Stimulated activated naive CD4-positive, alpha-beta T cell (primary cell): ENCODE measurements at regions not wholly inside any gene's neighbourhood (a gene's known extent, or its start where the extent isn't known, plus 50 kb on each side); places are given as distances from the start of the nearest gene placed in this dataset.

Experiments used
- DNase-seq, 6 experiments: peaks; one replicate each; lab custom pipeline; 2025; lab: John Stamatoyannopoulos, UW

DNA sequence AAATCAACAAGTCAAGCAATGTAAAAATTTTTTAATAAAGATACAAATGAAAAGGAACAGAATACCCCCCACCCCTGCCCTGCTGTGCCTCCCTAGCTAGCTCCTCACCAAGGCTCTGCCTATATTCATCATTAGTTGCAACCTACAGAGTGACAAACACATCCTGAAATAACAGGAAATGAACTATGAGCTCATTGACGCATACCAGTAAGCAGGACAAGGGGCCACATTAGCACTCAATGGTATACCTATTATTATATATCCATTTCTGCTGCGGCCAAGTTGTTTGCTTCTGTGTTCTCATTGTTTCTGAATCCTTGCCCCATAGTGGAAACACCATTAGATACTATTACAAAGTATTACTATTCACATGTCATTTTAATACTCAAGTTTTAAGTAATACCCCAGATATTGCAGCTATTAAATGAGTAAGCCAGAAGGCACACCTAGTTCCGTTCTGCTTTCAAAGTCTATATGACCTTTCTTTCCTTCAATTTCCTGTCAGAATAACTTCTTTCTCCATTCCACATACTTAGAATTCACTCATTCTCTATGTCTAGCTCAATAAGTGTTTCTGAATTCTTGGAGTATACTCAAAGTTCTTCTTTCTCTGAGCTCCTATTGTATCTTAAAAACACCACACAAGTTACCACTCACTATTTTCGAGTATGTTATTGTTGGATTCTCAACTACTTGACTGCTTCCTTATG, 1214.9 kb downstream of the PLA2G4A start:
- DNase-seq = no peak

DNA sequence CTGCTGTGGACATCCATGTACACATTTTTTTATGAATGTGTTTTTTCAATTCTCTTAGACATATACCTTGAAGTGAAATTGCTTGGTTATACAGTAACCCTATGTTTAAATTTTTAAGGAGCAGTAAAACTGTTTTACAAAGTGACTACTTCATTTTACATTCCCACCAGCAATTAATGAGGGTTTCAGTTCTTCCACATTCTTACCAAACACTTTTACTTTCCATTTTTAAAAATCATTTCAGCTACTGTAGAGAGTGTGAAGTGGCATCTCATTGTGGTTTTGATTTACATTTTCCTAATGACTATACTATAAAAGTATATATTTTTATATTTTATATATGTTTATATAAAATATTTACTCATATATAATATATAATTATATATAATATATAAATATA, 1221.5 kb downstream of the PLA2G4A start:
- DNase-seq = no peak

DNA sequence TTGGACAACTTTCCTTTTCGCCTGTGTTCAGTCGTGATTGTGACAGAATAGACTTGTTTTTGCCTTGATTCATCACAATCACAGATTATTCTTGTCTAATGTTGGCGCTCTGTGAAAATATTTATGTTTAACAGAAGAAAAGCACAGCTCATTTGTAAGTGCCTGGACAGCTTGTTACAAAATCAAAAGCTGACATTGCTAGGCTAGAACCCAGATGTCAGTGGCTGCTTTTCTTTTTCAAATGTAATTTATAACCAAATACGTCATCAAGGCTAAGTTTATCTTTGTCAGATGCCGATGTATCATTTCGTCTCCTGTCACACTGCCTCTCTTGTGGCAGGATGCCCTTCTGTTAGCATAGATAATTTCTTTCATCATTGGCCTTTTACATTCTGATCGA, 1227.3 kb downstream of the PLA2G4A start:
- DNase-seq = no peak

DNA sequence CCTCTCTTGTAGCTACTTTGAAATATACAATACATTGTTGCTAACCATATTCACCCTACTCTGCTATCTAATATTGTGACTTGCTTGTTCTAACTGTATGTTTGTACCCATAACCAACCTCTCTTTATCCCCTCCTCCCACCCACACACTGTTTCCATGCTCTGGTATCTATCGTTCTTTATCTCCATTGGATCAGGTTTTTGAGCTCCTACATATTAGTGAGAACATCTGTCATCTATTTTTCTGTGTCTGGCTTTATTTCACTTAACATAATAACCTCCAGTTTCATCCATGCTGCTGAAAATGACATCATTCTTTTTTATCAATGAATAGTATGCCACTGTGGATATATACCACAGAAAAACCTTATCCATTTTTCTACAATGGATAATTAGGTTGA, 1230.1 kb downstream of the PLA2G4A start:
- DNase-seq = no peak

DNA sequence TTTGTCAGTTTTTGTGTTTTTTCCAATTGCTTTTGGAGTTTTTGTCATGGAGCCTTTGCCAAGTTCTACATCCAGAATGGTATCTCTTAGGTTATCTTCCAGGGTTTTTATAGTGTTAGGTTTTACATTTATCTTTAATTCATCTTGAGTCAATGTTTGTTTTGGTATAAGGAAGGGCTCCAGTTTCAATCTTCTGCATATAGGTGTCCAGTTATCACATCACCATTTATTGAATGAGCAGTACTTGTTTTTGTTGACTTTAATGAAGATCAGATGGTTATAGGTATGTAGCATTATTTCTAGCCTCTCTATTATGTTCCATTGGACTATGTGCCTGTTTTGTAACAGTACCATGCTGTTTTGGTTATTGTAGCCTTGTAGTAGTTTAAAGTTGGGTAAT, 1233.1 kb downstream of the PLA2G4A start:
- no peak for DNase-seq

DNA sequence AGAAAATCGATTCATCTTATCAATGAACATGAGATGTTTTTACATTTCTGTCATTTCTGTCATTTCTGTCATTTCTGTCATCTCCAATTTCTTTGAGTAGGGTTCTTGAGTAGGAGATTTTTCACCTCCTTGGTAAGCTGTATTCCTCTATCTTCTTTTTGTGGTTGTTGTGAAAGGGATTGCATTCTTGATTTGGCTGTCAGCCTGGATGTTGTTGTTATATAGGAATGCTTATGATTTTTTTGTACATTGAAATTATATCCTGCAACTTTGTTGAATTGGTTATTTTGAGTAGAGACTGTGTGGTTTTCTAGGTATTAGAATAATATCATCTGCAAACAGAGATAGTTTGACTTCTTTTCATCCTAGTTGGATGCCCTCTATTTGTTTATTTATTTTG, 1233.7 kb downstream of the PLA2G4A start:
- DNase-seq = no peak

DNA sequence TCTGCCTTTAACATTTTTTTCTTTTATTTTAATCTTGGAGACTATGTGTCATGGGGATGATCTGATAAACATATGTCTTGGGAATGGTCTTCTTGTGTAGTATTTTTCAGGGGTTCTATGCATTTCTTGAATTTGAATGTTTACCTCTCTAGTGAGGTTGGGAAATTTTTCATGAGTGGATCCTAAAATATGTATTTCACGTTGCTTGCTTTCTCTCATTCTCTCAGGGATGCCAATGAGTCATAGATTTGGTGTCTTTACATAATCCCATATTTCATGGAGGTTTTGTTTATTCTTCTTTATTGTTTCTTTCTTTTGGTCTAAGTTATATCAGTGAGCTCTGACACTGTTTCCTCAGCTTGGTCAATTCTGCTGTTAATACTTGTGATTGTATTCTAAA, 1237.2 kb downstream of the PLA2G4A start:
- DNase-seq = no peak

DNA sequence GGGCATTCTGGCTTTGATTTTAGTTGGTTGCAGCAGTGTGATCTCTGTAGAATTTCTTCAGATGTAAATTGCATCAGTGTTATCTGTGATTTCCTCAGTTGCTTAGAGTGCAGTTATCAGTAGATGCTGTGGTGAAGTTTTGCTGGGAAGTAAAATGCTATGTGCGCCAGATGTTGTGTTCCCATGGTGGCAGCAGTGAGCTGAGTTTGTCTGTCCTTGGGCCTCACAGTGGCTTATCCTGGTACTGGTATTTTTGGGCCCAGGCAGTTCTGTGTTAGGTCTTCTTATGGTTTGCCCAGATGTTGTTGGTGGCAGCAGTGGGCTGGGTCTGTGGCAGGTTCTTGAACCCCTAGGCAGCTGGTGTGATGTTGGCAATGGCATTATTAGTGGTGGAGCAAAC, 1242.1 kb downstream of the PLA2G4A start:
- DNase-seq = no peak

DNA sequence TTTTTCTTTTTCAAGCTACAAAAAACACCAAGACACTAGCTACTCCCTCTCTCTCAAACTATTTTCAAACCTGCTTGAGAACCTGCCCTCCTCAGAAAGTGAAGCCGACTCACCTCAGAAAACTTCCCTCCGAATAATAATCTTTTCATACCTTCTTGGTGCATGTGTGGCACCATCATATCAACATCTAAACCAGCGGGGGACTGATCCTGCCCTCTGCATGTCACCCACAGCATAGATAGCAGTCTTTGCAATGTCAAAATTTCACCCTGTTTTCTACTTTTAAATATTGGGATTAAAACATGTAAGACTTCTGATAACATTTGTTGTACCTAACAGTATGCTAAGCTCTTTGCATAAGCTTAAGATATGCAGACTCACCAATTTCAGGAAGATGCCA, 1260.3 kb downstream of the PLA2G4A start:
- no peak for DNase-seq

DNA sequence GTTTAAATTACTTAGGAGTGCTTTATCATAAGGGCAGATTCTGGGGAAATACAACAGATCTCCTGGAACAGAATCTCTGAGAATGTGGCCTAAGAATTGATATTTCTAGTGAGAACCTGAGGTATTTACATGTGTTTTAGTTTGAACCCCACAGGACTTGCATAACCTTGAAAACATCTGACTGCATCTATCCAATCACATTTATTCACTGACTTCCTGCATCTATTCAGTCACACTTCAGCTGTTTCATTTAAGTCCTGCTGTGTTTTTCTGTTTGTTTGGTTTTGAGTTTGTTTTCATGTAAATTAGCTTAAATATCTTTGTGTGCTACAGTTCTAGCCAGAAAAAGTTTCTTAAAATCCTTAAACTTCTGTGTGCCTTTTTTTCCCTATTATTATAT, 1260.7 kb downstream of the PLA2G4A start:
- DNase-seq = no peak

DNA sequence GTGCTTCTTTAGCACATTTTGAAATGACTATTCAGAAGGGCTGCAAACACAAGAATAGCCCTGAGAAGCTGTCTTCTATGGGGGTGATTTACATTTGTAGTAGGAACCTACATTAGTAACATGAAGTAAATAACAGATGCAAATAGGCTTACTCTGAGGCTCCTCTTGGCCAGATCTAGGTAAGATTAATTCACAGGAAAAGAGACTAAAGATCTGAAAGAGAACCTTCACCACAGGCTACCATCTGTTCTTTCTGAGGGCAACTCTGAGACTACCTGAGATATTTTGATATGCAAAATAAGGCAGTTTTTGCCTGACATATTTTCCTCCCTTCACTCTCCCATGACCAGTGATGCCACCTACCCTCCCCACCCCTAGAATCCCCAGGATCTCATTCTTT, 1267.8 kb downstream of the PLA2G4A start:
- DNase-seq = no peak

DNA sequence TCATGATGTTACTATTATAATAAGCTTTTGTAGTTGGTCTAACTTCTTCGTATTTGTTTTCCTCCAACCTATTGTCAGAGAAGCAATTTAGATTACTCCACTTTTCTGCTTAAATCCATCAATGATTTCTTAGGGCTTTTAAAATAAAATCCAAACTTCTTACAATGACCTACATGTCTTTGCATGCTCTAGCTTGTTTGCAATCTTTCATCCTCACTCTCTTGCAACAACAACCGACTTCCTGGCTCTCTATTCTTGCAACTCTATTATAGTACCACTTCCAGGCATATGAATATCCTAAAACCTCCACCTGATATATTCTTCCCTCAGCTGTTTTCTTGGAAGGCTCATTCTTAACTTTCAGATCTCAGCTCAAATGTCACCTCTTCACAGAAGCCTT, 1288.7 kb downstream of the PLA2G4A start:
- no peak for DNase-seq

DNA sequence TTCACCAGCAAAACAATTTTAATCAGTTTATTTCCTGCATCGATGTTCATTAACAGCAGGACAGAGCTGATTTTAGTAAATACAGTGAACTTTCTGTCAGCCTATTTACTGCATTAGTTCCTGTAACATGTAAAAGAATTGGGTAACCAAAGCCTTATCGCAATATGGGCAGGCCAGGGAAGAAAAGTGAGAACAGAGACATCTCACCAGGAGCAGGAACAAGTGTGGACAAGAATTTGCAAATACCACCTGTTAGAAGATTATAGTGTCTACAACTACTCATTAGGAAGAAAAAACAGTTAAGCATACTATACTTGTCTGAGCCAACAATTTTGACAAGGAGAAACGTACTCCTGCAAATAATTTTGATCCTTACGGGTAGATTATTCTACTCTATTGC, 1293.9 kb downstream of the PLA2G4A start:
- no peak for DNase-seq

DNA sequence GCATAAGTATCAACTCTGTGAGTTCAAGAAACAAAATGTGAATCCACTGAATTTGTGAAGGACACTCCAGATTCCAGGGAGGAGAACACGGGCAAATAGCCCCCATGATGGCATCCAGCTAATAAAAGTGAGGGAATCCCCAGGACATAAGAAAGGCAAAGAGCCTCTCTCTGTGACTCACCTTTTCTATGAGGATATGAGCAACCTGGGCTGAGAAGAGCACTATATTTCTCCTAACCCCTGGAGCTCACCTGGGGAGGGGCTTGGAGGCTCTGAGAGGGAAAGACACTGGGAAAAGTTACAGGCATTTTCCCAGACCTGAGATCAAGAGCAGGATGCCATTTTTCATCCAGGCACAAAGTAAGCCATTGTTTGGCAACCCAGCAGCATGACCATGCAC, 1298.8 kb downstream of the PLA2G4A start:
- DNase-seq = no peak

DNA sequence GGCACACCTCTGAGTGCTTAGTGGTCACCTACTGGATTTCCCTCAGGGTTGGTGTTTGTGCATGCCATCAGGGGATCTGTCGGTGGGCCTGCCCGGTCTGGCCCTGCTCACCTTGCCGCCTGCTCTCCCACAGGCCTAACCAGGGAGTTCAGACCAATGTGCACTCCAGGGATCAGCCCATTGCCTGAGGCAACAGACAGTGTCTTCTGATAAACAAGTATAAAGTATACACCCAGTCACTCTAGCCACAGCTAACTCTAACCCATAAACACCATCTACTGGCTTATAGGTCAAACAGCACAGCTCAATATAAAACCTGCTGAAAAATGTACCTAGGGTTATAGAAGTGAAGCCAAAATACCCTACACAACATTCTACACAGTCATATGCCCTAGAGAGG, 1300.0 kb downstream of the PLA2G4A start:
- no peak for DNase-seq

DNA sequence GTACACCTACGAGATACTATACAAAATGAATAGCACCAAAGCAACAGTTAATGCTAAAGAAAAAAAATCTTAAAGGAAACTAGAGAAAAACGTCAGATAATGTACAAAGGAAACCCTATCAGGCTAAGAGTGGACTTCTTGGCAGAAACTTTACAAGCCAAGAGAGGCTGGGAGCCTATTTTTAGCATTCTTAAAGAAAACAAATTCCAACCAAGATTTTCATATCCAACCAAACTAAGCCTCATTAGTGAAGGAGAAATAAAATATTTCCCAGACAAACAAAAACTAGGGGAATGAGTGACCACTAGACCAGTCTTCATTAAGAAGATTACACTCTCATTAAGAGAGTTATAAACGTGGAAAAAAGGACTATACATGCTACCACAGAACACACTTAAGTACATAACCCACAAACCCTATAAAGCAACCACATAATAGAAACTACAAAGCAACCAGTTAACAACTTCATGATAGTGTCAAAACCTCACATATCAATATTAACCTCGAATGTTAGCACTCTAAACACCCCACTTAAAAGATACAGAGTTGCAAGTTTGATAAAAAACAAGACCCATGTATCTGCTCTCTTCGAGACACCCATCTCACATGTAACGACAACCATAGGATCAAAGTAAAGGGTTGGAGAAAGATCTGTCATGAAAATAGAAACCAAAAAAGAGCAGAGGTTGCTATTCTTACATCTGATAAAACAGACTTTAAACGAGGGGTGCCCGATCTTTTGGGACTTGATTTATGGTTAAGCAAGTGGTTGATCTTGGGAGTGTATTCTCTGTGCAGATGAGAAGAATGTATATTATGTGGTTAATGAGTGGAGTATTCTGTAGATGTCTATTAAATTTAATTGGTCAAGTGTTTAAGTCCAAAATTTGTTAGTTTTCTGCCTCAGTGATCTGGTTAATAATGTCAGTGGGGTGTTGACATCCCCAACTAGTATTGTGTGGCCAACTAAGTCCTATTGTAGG, 1301.4 kb downstream of the PLA2G4A start:
- no peak for DNase-seq

DNA sequence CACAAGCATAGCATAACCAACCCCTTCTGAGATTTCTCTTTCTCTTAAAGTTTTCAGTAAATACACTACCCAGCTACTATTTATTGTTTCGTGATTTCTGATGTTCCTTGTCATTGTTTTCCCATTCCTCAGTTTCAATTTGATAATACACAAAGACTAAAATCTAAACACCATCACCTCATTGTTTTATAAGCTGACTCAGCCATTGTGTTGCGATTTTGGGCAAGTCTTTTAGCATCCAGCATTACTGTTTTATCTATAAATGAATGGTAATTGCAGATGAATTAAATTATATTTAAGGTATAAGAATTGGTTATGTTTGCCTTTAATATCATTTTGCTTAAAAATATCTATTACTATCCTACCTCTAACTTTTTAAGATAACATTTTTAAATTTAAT, 1308.5 kb downstream of the PLA2G4A start:
- DNase-seq = no peak

DNA sequence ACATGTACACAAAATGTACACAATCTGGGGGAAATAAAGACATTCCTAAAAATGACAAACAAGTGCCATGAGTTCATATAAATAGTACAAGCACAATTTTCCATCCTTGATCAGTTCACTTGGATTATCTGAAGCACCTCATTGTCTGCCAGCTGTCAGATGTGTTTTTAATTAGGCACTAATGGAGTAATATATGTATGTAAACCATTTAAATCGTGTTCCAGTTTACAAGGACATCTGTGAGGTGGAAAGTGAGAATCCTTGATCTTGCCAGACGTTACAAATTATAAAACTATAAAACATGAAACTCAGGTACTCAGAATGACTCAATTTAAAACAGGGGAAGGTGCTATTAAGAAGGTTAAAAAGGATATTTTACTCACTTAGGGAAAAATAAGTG, 1312.2 kb downstream of the PLA2G4A start:
- DNase-seq = no peak

DNA sequence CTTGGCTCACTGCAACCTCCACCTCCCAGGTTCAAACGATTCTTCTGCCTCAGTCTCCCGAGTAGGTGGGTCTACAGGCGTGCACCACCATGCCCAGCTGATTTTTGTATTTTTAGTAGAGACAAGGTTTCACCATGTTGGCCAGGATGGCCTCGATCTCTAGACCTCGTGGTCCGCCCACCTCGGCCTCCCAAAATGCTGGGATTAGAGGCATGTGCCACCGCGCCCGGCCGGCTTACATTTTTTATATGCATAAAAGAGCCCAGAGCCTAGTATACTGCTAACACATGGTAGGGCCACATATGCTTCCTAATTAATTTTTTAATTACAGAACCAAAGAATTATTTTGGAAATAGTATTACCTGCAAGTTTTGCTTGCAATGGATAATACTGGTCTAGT, 1325.4 kb downstream of the PLA2G4A start:
- DNase-seq = no peak

DNA sequence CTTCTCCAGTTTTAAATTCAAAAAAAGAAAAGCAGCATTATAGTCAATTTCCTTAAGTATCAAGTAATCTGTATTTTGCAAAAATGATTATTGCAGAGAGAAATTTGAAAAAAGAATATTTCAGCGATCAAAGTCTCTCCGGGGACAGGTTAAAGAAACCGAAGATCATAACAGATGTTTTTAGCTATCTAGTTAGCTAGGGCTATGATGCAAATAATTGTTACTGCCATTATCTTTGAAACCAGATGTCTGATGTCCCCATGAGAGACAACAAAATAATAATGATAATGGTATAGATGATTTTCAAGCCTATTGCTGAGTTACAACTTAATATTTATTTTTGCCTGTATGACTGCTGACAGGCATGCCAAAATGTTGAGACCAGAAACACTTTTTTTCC, 1326.0 kb downstream of the PLA2G4A start:
- DNase-seq = no peak

DNA sequence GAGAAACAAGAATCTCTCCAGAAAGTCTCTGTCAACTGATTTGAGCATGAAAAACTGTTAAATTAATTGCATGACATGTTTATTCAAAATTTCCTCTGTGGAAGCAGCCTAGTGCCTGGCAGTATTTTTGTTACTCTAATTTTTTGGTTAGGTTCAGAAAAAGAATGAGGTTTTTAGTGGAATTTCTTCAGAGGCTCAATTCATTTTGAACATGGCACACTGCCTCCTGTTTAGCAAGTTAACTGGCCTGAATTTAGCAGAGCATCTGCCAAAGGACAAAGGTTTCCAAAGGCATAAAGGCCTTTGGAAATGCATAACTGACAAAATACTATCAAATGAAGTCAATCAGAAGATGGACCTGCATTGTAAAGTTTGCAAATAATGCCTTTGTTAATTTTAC, 1326.5 kb downstream of the PLA2G4A start:
- no peak for DNase-seq

DNA sequence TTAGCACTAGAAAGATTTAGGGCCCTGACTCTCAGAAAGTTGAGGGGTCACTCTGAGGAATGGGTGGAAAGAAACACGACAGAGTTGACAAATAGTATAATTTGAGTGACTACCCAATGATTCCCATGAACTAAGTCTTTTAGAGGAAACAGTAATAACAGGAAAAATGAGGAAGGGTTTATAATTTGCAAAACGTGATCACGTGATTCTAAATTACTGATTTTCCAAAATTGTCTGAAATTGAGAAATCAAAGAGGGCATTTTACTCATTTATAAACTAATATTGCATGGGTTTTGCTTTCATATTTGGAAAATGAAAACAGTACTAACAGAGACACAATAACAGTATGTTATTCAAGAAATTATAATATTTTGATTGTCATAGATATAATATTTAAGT, 1335.7 kb downstream of the PLA2G4A start:
- no peak for DNase-seq

DNA sequence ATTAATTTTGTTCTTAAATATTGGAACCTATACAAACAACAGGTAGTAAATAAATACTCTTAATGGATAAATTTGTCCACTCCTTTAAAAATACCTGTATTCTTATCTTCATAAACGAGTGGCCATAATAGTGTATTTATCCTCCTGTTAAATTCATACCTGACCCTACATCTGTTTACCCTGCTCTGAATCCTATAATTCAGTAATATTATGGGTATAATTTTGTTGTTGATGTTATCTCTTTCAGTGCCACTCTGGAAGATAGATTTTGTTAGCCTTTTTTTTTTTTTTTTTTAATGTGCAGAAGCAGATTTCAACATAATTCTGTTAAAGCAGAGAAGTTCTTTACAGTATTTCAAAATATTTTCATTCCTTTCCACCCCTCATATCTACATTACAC, 1337.9 kb downstream of the PLA2G4A start:
- DNase-seq = no peak
